ENCODE measurements at regions not wholly inside any gene's neighbourhood (a gene's known extent, or its start where the extent isn't known, plus 50 kb on each side); places are given as distances from the start of the nearest gene placed in this dataset.

DNA sequence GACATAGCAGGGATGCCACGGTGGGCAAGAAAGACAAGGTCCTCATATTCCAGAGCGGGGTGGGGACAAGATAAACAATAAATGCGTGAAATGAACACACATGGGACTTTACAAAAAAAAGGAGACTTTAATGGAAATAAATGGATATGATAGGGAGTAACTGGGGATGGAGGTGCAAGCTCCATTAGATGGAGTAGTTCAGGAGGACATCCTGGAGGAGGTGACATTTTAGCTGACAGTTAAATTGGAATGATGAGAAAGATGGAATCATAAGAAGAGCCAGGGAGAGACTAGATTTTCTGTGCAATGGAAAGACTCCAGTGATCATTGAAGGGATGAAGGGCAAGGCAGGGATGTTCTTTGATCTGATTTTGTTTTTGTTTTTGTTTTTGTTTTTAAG lies 83.6 kb upstream of the MYL10 start:
- no peaks in the 10 kb centered on the region for H3K9me3 ChIP-seq (ENCODE audit: control insufficient read depth, insufficient read depth, low read depth, low read length)
- H3K27ac ChIP-seq (ENCODE audit: low read depth, low read length): no peak overlapping the region
- no peaks in the 10 kb centered on the region for H3K36me3 ChIP-seq (ENCODE audit: control insufficient read depth, insufficient read depth, low read length)
- H3K4me1 ChIP-seq (ENCODE audit: control insufficient read depth, insufficient read depth, low read length): peaks cover 4% of the 10 kb centered on the region; the same call in 1 of the 2 replicates
- H3K27me3 ChIP-seq (ENCODE audit: control insufficient read depth, insufficient read depth, low read length): no peaks in the 10 kb centered on the region
- no peak overlapping the region for H3K9ac ChIP-seq (ENCODE audit: low read length)
- no peak overlapping the region for H3K4me3 ChIP-seq (ENCODE audit: low read depth, low read length)

DNA sequence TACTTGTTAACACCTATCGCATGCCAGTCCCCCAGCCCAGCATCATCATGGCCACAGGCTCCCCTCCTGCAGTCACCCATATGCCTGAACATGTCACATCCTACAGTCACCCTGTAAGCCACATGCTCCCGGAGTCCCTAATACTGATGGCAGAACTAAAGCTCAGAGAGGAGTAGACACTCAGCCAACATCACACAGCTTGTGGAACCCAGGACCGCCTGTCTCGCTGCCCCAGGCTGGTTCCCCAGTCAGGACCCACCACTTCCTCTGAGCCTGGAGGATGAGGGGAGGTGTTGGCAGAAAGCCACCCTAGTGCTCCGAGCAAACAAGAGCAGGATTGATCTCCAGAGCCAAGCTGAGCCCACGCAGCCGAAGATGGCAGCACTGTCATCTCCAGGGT lies 85.0 kb upstream of the MYL10 start:
- H3K9me3 ChIP-seq (ENCODE audit: control insufficient read depth, insufficient read depth, low read depth, low read length): no peaks in the 10 kb centered on the region
- no peak overlapping the region for H3K4me3 ChIP-seq (ENCODE audit: low read depth, low read length)
- no peak overlapping the region for H3K9ac ChIP-seq (ENCODE audit: low read length)
- no peaks in the 10 kb centered on the region for H3K27me3 ChIP-seq (ENCODE audit: control insufficient read depth, insufficient read depth, low read length)
- H3K4me1 ChIP-seq (ENCODE audit: control insufficient read depth, insufficient read depth, low read length): peaks cover 9% of the 10 kb centered on the region; the same call in 1 of the 2 replicates
- no peaks in the 10 kb centered on the region for H3K36me3 ChIP-seq (ENCODE audit: control insufficient read depth, insufficient read depth, low read length)
- H3K27ac ChIP-seq (ENCODE audit: low read depth, low read length): no peak overlapping the region

GRCh38 chr7:101717628-101718357 lies 88.7 kb upstream of the MYL10 start:
- Histone ChIP-seq H3K27ac (ENCODE audit: low read depth, low read length) (no peak overlapping the region), H3K4me1 (ENCODE audit: control insufficient read depth, insufficient read depth, low read length) (peaks cover 9% of the 10 kb centered on the region; the same call in 1 of the 2 replicates), H3K4me3 (ENCODE audit: low read depth, low read length) (no peak overlapping the region), H3K36me3 (ENCODE audit: control insufficient read depth, insufficient read depth, low read length) (no peaks in the 10 kb centered on the region), H3K27me3 (ENCODE audit: control insufficient read depth, insufficient read depth, low read length) (no peaks in the 10 kb centered on the region), H3K9me3 (ENCODE audit: control insufficient read depth, insufficient read depth, low read depth, low read length) (no peaks in the 10 kb centered on the region), H3K9ac (ENCODE audit: low read length) (no peak overlapping the region)

DNA sequence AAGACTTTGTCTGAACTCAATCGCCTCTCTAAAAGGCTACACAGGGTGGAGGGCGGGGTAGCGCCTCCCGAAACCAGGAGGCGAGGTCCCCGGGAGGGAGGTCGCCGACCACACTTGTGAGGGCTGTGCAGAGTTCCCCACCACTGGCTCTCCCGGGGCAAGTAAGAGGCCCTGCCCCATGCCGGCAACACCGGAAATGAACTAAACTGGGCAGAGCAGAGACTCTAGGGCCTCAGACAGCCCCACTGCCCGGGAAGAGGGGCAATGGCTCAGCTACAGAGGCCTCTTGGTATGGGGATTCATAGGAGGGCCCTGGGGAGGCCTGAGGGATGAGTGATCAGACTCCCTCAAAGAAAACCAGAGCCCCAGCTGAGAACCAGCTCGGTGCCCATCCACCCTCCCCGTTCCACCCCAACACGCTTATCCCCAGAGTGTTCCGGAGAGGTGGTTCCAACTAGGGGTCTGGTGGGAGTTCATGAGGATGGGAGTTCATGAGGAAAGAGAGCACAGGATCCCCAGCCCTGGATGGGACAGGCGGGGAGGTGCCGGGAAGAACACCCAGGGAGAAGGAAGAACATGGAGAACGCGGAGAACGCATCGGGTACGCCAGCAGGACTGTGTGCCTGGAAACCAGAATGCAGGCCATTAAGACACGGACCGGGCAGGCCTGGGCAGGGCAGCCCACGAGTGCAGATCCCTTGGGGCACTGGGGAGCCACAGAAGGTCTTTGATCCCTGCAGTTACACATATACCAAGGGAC lies 89.4 kb upstream of the MYL10 start:
- H3K9ac ChIP-seq (ENCODE audit: low read length): no peak overlapping the region
- no peaks in the 10 kb centered on the region for H3K9me3 ChIP-seq (ENCODE audit: control insufficient read depth, insufficient read depth, low read depth, low read length)
- no peak overlapping the region for H3K4me3 ChIP-seq (ENCODE audit: low read depth, low read length)
- no peaks in the 10 kb centered on the region for H3K36me3 ChIP-seq (ENCODE audit: control insufficient read depth, insufficient read depth, low read length)
- H3K27ac ChIP-seq (ENCODE audit: low read depth, low read length): no peak overlapping the region
- no peaks in the 10 kb centered on the region for H3K27me3 ChIP-seq (ENCODE audit: control insufficient read depth, insufficient read depth, low read length)
- H3K4me1 ChIP-seq (ENCODE audit: control insufficient read depth, insufficient read depth, low read length): peaks cover 9% of the 10 kb centered on the region; the same call in 1 of the 2 replicates

GRCh38 chr7:101719123-101719470 lies 90.0 kb upstream of the MYL10 start:
- peaks cover 9% of the 10 kb centered on the region; the same call in 1 of the 2 replicates for H3K4me1 ChIP-seq (ENCODE audit: control insufficient read depth, insufficient read depth, low read length)
- no peak overlapping the region for H3K9ac ChIP-seq (ENCODE audit: low read length)
- no peak overlapping the region for H3K27ac ChIP-seq (ENCODE audit: low read depth, low read length)
- no peaks in the 10 kb centered on the region for H3K27me3 ChIP-seq (ENCODE audit: control insufficient read depth, insufficient read depth, low read length)
- no peaks in the 10 kb centered on the region for H3K36me3 ChIP-seq (ENCODE audit: control insufficient read depth, insufficient read depth, low read length)
- H3K4me3 ChIP-seq (ENCODE audit: low read depth, low read length): no peak overlapping the region
- H3K9me3 ChIP-seq (ENCODE audit: control insufficient read depth, insufficient read depth, low read depth, low read length): peaks cover 4% of the 10 kb centered on the region

- H3K4me1 ChIP-seq (ENCODE audit: control insufficient read depth, insufficient read depth, low read length): peaks cover 9% of the 10 kb centered on the region; the same call in 1 of the 2 replicates
- H3K27me3 ChIP-seq (ENCODE audit: control insufficient read depth, insufficient read depth, low read length): no peaks in the 10 kb centered on the region
- H3K27ac ChIP-seq (ENCODE audit: low read depth, low read length): no peak overlapping the region
- no peak overlapping the region for H3K4me3 ChIP-seq (ENCODE audit: low read depth, low read length)
- peaks cover 8% of the 10 kb centered on the region for H3K9me3 ChIP-seq (ENCODE audit: control insufficient read depth, insufficient read depth, low read depth, low read length)
- H3K36me3 ChIP-seq (ENCODE audit: control insufficient read depth, insufficient read depth, low read length): no peaks in the 10 kb centered on the region
- H3K9ac ChIP-seq (ENCODE audit: low read length): no peak overlapping the region
Measured at GRCh38 chr7:101720324-101720723, 91.2 kb upstream of the MYL10 start.

- no peak overlapping the region for H3K9ac ChIP-seq (ENCODE audit: low read length)
- H3K36me3 ChIP-seq (ENCODE audit: control insufficient read depth, insufficient read depth, low read length): no peaks in the 10 kb centered on the region
- no peak overlapping the region for H3K4me3 ChIP-seq (ENCODE audit: low read depth, low read length)
- H3K27ac ChIP-seq (ENCODE audit: low read depth, low read length): no peak overlapping the region
- H3K9me3 ChIP-seq (ENCODE audit: control insufficient read depth, insufficient read depth, low read depth, low read length): peaks cover 8% of the 10 kb centered on the region
- H3K27me3 ChIP-seq (ENCODE audit: control insufficient read depth, insufficient read depth, low read length): no peaks in the 10 kb centered on the region
- H3K4me1 ChIP-seq (ENCODE audit: control insufficient read depth, insufficient read depth, low read length): peaks cover 9% of the 10 kb centered on the region; the same call in 1 of the 2 replicates
Measured at GRCh38 chr7:101722247-101722646, 93.2 kb upstream of the MYL10 start.

- Histone ChIP-seq H3K9me3 (ENCODE audit: control insufficient read depth, insufficient read depth, low read depth, low read length) (peaks cover 8% of the 10 kb centered on the region), H3K9ac (ENCODE audit: low read length) (no peak overlapping the region), H3K4me3 (ENCODE audit: low read depth, low read length) (no peak overlapping the region), H3K36me3 (ENCODE audit: control insufficient read depth, insufficient read depth, low read length) (no peaks in the 10 kb centered on the region), H3K4me1 (ENCODE audit: control insufficient read depth, insufficient read depth, low read length) (no peaks in the 10 kb centered on the region), H3K27ac (ENCODE audit: low read depth, low read length) (no peak overlapping the region), H3K27me3 (ENCODE audit: control insufficient read depth, insufficient read depth, low read length) (no peaks in the 10 kb centered on the region)
Measured at GRCh38 chr7:101723835-101724234, 93.6 kb upstream of the CUX1 start.

DNA sequence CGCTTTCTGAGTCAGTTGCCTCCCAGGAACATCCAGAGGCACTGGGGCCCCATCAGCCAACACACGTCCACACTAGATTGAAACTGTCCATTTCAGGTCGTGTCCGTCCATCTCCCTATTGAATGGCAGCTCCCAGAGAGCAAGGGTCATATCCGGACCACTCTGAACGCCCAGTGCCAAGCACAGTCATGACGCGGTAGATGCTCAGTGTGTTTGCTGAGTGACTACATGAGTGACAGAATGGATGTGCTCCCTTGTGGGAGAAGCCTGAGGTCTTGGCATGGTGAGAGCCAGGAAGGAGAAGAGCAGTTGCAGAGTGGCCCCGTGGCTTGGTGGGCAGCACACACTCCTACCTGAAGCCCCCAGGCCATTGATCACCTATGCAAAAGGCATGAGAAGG lies 92.5 kb upstream of the CUX1 start:
- Histone ChIP-seq H3K27me3 (ENCODE audit: control insufficient read depth, insufficient read depth, low read length) (no peaks in the 10 kb centered on the region), H3K36me3 (ENCODE audit: control insufficient read depth, insufficient read depth, low read length) (no peaks in the 10 kb centered on the region), H3K27ac (ENCODE audit: low read depth, low read length) (no peak overlapping the region), H3K9me3 (ENCODE audit: control insufficient read depth, insufficient read depth, low read depth, low read length) (peaks cover 8% of the 10 kb centered on the region), H3K4me3 (ENCODE audit: low read depth, low read length) (no peak overlapping the region), H3K9ac (ENCODE audit: low read length) (no peak overlapping the region), H3K4me1 (ENCODE audit: control insufficient read depth, insufficient read depth, low read length) (peaks cover 5% of the 10 kb centered on the region; the same call in 1 of the 2 replicates)

DNA sequence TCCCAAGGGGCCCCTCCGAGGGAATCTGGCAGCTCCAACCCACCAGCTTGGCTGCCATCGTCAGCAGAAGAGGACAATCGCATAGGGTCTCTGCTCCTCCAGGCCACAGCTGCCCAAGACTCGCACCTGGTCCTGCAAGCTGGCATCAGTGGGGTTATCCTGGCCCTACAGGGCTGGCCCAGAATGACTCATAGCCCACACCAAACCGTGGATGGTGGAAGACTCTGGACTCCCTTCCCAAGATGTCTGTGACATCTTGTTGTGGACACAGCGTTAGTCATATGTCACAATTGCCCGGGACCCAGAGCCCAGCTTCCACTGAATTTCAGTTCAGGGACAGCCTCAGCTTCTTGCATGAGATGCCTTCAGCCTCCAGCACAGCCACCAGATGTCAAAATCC lies 91.5 kb upstream of the CUX1 start:
- H3K4me3 ChIP-seq (ENCODE audit: low read depth, low read length): no peak overlapping the region
- no peaks in the 10 kb centered on the region for H3K36me3 ChIP-seq (ENCODE audit: control insufficient read depth, insufficient read depth, low read length)
- no peaks in the 10 kb centered on the region for H3K27me3 ChIP-seq (ENCODE audit: control insufficient read depth, insufficient read depth, low read length)
- no peak overlapping the region for H3K27ac ChIP-seq (ENCODE audit: low read depth, low read length)
- peaks cover 5% of the 10 kb centered on the region; the same call in 1 of the 2 replicates for H3K4me1 ChIP-seq (ENCODE audit: control insufficient read depth, insufficient read depth, low read length)
- H3K9ac ChIP-seq (ENCODE audit: low read length): no peak overlapping the region
- H3K9me3 ChIP-seq (ENCODE audit: control insufficient read depth, insufficient read depth, low read depth, low read length): peaks cover 8% of the 10 kb centered on the region

DNA sequence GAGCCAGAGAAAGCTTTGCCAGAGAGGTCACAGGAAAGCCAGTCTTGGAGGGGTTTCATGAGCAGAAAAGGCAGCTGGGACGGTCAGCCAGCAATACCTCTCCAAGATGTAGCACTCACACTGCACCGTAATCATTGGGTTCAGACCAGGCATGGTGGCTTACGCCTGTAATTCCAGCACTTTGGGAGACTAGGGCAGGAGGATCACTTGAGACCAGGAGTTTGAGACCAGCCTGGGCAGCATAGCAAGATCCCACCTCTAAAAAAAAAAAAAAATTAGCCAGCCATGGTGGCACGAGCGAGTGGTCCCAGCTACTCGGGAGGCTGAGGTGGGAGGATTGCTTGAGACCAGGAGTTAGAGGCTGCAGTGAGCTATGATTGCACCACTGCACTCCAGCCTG lies 90.2 kb upstream of the CUX1 start:
- Histone ChIP-seq H3K9ac (ENCODE audit: low read length) (no peak overlapping the region), H3K9me3 (ENCODE audit: control insufficient read depth, insufficient read depth, low read depth, low read length) (peaks cover 8% of the 10 kb centered on the region), H3K27me3 (ENCODE audit: control insufficient read depth, insufficient read depth, low read length) (no peaks in the 10 kb centered on the region), H3K4me3 (ENCODE audit: low read depth, low read length) (no peak overlapping the region), H3K4me1 (ENCODE audit: control insufficient read depth, insufficient read depth, low read length) (peaks cover 14% of the 10 kb centered on the region), H3K36me3 (ENCODE audit: control insufficient read depth, insufficient read depth, low read length) (no peaks in the 10 kb centered on the region), H3K27ac (ENCODE audit: low read depth, low read length) (no peak overlapping the region)

Measured in HUES6 (cell line).